BJ (cell line): ENCODE measurements at regions not wholly inside any gene's neighbourhood (a gene's known extent, or its start where the extent isn't known, plus 50 kb on each side); places are given as distances from the start of the nearest gene placed in this dataset.

Experiments
- CTCF ChIA-PET: fragments of 350-600 bp; formaldehyde crosslinking; extraction: SDS; loops from one replicate; lab custom pipeline; 2021; ENCODE audit warnings: antibody characterized with exemption, inconsistent platforms; lab: Yijun Ruan, JAX
- POLR2A ChIA-PET: fragments of 300-600 bp; sonication (Branson Sonifier 250); formaldehyde crosslinking; extraction: SDS; loops from one replicate; lab custom pipeline; 2021; ENCODE audit warnings: antibody characterized with exemption; lab: Charles Lee
- DNase-seq: peaks from one replicate; pipeline ENCODE4 v3.0.0-alpha.2; 2011; ENCODE audit warnings: low read depth
- H3K27me3 ChIP-seq: 2 replicates; pipeline ENCODE4 v1.6.0; 2011; ENCODE audit warnings: low read length; ENCODE audit not compliant: control insufficient read depth, insufficient read depth
- H3K36me3 ChIP-seq: 2 replicates; pipeline ENCODE4 v1.5.1; 2011; ENCODE audit warnings: low read length; ENCODE audit not compliant: control insufficient read depth, insufficient read depth
- H3K4me3 ChIP-seq: 2 replicates; pipeline ENCODE4 v1.5.1; 2011; ENCODE audit warnings: low read depth, mild to moderate bottlenecking, control low read depth, low read length
- TF ChIP-seq, protein P1 (sequence below): IDR thresholded peaks from 2 replicates; pipeline ENCODE4 v1.5.1; 2011; ENCODE audit warnings: low read depth, mild to moderate bottlenecking, control low read depth, inconsistent platforms, low read length, moderate library complexity; ENCODE audit not compliant: insufficient read depth

DNA sequence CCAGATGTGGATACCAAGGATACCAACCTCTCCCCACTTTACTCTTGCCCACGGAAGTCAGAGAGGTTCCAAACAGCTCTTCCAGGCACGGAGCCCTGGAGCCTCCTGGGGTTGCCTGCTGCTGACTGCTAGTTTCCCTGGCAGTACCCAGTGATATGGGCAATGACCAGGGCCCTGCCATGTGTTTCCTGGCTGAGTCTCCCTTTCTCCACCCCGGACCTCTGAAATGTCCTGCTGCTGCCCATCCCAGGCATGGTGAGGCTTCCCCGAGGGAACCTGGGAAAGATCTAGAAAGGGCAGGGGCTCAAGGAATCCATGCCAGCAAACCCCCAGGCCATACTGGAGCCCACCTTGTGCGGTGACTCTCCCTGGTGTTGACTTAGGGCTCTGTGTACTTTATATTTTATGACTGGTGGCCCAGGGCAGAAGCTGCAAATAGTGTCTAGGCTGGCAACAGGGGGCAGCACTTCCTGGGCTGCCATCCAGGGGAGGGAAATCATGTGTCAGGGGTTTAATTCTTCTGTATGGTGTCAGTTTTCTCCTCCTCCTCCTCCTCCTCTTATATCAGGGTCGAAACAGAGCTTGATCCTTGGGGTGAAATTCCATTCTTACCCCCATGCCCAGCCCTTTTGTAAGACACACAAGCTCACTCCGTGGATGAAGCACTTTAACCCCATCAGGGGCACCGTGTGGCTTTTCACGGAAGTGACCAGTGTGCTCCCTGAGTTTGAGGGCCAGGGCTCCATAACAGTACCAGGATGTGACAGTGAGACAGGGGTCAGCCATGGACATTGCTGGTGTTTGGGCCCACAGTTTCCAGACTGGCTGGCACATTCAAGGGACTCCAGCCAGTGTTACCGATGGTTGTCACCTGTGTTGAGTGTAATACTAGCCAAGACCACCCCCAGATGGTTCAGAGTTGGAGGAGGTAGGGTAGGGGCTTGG is 62.4 kb upstream of the GDF10 start:
- no peaks in the 10 kb centered on the region for H3K36me3 ChIP-seq
- H3K27me3 ChIP-seq, result no peaks in the 10 kb centered on the region; the same call in none of the 2 replicates
- H3K4me3 ChIP-seq, result no peak overlapping the region
- TF ChIP-seq, protein P1, sequence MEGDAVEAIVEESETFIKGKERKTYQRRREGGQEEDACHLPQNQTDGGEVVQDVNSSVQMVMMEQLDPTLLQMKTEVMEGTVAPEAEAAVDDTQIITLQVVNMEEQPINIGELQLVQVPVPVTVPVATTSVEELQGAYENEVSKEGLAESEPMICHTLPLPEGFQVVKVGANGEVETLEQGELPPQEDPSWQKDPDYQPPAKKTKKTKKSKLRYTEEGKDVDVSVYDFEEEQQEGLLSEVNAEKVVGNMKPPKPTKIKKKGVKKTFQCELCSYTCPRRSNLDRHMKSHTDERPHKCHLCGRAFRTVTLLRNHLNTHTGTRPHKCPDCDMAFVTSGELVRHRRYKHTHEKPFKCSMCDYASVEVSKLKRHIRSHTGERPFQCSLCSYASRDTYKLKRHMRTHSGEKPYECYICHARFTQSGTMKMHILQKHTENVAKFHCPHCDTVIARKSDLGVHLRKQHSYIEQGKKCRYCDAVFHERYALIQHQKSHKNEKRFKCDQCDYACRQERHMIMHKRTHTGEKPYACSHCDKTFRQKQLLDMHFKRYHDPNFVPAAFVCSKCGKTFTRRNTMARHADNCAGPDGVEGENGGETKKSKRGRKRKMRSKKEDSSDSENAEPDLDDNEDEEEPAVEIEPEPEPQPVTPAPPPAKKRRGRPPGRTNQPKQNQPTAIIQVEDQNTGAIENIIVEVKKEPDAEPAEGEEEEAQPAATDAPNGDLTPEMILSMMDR, result no peak
- ChIA-PET CTCF (no interaction called here), POLR2A (no interaction called here)
- no peak for DNase-seq

DNA sequence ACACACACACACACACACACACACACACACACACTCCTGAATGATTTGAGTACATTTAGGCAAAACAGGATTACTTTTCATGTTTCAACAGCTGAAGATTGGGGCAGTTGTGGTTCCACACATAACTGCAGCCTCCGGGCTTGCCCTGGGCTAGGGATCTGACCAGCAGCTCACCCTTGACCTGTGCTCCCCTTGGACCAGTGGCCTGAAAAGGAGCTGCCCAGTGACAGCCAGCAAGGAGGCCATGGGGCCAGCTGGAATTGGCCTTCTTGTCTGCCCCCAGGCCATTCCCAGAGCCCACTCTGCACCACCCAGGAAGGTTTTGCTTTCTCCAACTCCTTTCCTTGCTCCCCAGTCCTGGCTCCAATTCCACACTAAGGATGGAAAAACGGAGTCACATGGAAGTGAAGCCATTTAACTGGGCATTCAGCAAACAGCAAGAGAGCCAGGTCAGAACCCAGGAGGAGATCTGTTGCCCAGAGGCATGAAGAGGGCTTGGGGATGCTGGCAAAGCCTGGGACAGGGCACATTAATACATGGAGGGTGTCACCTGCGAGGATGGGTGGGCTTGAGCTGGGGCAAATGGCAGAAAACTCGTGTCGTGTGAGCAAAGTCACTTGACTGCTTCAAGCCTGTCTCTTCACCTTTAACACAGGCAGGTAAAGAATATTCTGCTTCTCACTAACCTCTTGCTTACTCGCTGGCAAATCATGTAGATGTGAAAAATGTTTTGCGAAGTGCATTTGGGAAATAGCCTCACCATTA is 61.5 kb upstream of the GDF10 start:
- POLR2A ChIA-PET, result no interaction called here

DNA sequence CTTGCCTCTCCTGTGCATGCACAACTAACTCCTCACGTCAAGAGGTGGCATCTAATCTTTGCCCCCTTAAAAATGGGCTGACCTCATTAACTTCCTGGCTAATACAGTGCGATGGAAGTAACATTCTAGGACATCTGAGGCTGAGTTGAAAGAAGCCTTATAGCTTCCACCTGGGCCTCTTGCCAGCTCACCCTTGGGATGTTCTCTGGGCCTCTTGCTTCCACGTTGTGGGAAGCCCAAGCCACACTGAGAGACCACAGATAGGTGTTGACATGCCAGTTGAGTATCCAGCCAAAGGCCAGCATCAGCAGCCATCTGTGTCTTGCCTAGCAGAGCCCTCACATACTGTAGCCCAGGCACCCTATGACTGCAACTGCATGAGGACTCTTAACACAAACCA is 60.8 kb upstream of the GDF10 start:
- TF ChIP-seq, protein P1, result no peak
- POLR2A ChIA-PET, result no interaction called here
- H3K36me3 ChIP-seq, result no peaks in the 10 kb centered on the region
- CTCF ChIA-PET, result no interaction called here
- no peak for DNase-seq
- H3K27me3 ChIP-seq, result no peaks in the 10 kb centered on the region; the same call in none of the 2 replicates
- no peak overlapping the region for H3K4me3 ChIP-seq

More for the DNA sequence above, 61.5 kb upstream of the GDF10 start:
- no peak overlapping the region for H3K4me3 ChIP-seq
- CTCF ChIA-PET, result no interaction called here
- H3K27me3 ChIP-seq, result no peaks in the 10 kb centered on the region; the same call in none of the 2 replicates
- TF ChIP-seq, protein P1, result no peak
- H3K36me3 ChIP-seq, result no peaks in the 10 kb centered on the region
- DNase-seq, result no peak

DNA sequence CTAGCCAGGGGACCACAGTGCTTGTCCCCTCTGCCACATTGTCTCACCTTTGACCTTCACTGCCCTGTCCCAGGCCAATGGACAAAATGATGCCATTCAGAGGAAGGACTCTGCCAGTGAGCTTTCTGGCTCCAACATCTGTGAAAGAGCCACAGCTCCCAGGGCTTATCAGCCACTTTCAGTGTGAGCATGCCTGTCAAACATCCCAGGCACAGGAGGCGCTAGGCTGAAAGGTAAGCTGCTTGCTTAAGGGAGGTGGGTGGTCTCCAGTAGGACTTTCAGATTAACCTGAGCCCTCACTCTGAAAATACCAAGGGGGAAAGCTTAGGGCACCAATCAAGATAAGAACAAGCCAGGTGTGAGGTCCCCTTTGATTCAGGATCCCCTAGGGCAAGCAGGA is 59.8 kb upstream of the GDF10 start:
- Histone ChIP-seq H3K27me3 (no peaks in the 10 kb centered on the region), H3K36me3 (no peaks in the 10 kb centered on the region), H3K4me3 (no peak overlapping the region)
- TF ChIP-seq, protein P1, result no peak
- ChIA-PET POLR2A (no interaction called here), CTCF (no interaction called here)
- DNase-seq, result no peak

DNA sequence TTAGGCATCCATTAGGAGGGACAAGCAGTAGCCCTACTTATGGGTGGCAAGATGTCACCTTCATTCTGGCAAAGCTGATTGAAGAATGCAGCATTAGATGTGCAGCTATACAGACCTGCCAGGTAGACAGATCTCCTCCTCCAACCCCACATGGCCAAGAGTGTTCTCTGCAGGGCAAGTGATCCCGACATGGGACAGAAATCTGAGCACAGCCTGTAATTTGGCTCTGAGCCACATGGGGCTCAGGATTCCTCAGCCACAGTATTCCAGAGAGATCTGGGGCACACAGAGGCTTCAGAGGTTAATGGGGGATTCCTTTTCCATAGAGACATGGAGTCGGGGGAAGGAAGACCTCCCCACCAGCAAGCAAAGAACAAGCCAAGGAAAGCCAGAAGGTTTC is 58.7 kb upstream of the GDF10 start:
- Histone ChIP-seq H3K4me3 (no peak overlapping the region), H3K27me3 (no peaks in the 10 kb centered on the region), H3K36me3 (no peaks in the 10 kb centered on the region)
- DNase-seq, result no peak
- TF ChIP-seq, protein P1, result no peak
- ChIA-PET CTCF (no interaction called here), POLR2A (no interaction called here)
